GM12873 (cell line): ENCODE measurements at regions not wholly inside any gene's neighbourhood (a gene's known extent, or its start where the extent isn't known, plus 50 kb on each side); places are given as distances from the start of the nearest gene placed in this dataset.
A peak's percentile ranks its signal among the peaks of the same experiment; 100 is the strongest.

ENCODE experiments used
- CTCF ChIP-seq: IDR thresholded peaks from 2 replicates; pipeline ENCODE4 v1.5.1; 2012; ENCODE audit warnings: low read depth, mild to moderate bottlenecking, moderate library complexity, low read length, control low read depth; ENCODE audit not compliant: insufficient read depth; ENCODE audit errors: missing control alignments

- TF ChIP-seq CTCF: no peak
Observed at GRCh38 chr6:88499436-88499835, 333.3 kb upstream of the CNR1 start.

DNA sequence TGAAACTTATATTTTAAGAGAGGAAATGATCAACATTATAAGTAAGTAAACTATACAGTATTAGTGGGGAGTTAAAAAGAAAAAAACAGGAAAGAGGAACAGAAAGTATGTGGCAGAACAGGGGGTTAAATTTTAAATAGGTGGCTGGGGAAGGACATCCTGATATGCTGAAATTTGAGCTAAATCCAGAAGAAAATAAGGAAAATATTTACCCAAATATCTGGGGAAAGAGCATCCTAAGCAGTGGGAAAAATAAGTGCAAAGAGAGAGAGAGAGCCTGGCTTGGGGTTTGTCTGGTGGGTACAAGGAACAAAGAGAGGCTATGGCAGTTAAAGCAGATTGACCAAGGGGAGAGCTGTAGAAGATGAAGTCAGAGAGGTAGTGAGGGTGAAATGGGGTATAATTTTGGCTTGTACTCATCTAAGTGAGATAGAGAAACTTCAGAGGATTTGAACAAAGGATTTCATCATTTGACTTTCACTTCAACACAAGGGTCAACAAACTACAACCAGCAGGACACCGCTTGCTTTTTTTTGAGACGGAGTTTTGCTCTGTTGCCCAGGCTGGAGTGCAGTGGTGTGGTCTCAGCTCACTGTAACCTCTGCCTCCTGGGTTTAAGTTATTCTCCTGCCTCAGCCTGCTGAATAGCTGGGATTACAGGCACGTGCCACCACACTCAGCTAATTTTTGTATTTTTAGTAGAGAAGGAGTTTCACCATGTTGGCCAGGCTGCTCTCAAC, 328.4 kb upstream of the CNR1 start:
- no peak for TF ChIP-seq CTCF

- no peak for TF ChIP-seq CTCF
Observed at GRCh38 chr6:88493717-88494116, 327.6 kb upstream of the CNR1 start.

DNA sequence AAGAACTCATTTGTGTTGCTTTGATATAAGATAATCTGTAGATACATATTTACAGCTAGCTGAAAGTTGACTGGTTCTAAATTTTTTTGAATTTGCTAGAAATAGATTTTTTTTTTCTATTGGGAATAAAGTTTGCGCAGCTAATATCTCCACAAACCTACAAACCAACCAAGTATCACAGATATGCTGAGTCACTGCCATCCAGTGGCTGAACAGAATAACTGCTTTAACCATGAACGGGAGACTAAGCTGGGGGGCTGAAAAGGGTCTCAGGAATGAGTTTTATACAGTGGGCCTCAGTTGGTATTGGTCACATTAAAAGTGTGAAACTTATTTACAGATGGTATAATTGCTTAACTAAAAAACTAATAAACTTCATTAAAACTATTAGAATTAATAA, 326.7 kb upstream of the CNR1 start:
- TF ChIP-seq CTCF: peak; percentile 33

DNA sequence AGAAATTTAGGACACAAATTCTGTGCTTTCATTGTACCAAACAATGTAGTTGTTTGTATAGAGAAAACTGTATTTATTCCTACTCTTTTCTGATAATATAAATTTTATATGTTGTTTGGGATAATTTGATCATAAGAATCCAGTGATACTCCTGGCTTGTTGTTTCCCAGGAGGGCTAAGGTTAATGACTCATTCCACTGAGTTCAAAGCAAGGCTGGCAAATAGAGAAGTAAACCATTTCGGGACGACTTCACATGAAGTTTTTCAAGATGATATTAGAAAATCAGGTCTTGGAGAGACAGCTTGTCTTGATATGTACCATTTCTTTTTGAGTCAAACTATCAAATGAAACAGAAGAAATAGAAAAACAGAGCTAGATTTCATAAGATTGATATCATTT, 326.1 kb upstream of the CNR1 start:
- TF ChIP-seq CTCF: no peak

GRCh38 chr6:88491266-88491880, 325.2 kb upstream of the CNR1 start:
- TF ChIP-seq CTCF: no peak

DNA sequence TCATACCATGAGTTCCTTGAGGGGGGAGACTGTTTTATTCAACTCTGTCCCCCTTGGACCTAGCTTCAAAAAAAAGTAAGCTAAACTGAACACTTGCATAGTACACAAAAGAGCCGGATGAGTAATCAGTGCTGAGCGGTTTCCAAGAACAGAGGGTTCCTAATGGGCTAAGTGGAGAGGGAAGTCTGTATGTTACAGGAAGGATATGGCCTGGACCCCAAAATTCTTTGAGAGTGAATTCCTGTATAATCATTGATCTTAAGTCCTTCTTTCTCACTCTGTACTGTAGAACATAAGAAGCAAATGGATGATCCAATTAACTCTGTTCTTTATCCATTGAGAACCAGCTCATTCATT, 324.7 kb upstream of the CNR1 start:
- TF ChIP-seq CTCF: no peak
